ENCODE measurements at regions not wholly inside any gene's neighbourhood (a gene's known extent, or its start where the extent isn't known, plus 50 kb on each side); places are given as distances from the start of the nearest gene placed in this dataset.
"Not testable (repeated sequence)": the region's sequence is repeated elsewhere in the genome, so short reads cannot be mapped to it uniquely, and the experiment has no call there.

DNA sequence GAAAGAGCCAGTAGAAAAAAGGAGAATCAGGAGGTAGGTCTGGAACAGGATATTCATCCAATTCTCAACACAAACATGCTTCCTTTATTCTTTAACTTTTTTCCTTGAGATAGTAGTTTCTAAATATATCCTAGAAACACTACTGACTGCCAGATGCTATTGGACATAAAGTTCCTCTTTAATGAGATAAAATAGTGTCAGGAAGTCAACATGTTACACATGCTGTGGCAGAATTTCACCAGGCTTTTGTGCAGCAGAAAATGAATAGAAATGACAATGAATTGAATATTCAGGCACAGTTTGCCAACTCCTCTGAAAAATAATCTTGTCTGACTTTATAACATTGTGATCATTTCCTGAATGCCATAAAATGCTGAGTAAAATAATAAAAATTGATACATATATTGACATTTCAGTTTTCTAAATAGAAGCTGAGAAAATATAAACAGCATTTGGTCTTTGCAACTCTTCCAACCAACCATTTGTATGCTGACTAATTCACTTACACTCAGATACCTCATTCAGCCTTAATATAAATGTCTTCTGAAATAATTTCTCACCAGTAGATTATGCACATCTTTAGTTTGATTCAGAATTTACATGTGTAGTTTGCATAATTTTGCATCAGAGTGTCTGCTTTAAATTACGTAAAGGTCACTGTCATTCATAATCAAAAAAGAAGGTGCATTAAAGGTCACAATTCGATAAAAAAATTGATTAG lies 486.1 kb upstream of the ADGRL2 start:
- no peak for DNase-seq

DNA sequence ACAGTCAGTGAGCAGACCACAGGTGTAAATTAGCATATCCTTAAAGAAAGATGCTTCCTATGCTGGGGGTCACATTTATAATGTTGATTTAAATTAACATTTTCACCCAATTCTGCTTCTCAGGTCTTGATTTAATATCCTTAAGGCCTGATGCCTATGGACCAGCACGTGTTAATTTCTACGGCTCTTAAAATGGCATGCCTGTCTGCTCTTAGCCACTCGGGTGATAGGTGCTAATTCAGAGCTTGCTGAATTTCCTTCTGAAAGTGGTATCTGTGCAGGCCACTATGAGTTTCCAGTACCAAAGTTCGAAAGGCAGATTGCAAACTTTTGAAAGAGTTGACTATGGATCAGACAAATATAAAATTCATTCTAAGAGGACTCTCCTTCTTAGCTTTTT lies 487.4 kb upstream of the ADGRL2 start:
- DNase-seq = no peak

DNA sequence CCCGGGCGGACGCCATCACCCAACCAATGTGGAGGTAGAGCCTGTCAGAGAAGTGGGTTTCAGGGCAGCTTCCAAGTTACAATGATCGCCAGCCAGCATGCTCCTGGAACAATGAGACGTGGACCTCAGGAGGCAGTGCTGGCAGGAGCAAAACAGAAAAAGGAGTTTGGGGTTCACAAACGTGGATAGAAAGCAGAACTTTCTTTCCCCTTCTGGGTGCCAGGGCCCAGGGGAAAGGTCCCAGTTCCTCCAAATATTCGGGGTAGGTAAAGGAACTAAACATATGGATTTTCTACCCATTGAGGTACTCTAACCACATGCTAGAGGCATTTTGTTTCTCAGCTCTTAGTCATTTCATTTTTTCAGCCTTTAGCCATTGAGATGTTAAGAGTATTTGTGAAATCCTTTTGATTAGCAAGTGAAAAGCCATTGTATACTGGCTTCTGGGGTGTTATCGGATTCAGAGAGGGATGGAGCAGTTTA lies 488.4 kb upstream of the ADGRL2 start:
- no peak for DNase-seq

DNA sequence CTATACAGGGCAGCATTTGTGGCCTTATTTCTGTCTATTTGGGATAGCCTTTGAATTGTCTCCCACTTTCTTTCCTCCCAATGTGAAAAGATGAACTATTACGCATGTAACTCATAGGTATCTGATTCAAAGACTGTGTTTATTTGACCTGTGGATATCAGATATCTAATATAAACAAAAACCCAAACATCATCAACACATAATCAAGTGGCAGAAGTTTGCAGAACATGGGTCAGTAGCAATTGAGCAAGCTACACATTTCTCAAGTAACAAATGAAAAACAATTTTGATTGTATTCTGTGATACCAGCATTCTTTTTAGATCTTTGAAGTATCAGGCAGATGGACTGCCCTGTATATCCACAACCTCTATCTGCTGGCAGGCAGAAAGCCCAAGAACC lies 490.5 kb upstream of the ADGRL2 start:
- DNase-seq = no peak

DNA sequence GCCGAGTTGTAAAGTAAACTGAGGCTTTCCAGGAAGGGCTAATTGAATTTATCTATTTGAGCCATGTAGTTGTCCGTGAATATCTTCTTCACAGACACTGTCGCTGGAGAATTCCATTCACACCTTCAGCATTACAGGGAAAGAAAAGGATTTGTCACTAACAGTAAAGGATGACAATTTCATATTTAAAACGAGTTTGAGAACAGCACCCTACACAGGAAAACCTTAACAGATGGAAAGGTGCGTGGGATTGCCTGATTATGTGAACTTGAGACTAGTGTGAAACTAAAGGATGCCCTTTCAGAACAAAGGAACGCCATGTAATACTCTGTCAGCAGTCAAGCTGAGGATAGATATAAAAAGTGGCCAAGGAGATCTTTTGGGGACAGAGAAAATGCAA lies 492.5 kb upstream of the ADGRL2 start:
- no peak for DNase-seq

DNA sequence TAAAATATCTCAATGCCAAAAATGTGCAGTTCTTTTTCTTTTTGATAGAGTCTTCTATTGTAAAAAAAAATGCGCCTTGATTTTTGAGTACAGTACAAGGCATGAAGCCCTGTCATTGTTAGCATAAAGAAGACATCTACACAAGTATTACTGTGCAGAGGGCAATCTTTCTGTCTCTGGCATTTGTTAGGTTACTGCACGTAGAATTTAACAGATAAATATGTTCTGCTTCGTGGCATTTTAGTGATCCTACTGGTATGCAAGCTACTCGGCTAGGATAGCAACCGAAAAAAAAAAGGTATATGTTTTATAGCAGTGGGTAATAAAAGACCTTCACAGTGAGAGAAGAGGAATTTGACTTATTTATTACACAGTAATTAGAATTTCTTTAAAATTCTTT lies 492.9 kb upstream of the ADGRL2 start:
- DNase-seq = no peak

DNA sequence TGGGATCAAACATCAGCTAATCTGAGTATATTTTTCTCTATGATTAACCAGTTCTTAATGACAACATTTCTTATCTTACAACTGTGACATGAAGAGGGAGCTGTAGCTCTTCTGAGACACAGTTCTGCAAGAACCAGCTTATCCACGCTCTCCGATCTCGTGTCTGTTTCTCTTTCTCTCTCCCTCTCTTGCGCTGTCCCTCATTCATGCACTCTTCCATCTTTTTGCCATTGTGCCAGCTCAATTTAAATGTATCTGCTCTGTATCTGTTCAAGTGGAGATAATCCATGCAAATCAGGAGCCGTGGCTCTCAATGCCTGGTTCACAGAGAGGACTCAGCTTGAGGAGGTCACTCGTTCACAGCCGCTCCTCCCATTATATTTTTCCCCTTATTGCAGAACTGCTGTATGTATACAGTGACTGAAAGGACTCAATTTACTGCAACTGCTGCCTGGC lies 494.7 kb upstream of the ADGRL2 start:
- DNase-seq = peak; percentile 19

DNA sequence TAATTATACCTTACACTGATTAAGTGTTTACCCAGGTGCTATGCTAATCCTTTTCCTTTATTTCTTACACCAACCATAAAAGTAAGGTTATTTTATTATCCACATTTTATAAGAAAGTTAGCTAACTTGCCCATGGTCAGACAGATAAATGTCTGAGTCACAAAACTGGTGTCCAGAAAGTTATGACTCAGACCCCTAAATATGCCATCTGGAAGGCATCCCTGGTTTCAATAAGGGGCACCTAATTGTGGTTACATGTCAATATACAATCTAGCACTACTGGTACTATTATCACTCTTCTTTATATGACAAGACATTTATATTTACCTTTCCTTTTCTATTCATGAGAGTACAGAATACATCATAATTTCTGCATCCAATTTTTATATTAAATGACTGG lies 496.5 kb upstream of the ADGRL2 start:
- DNase-seq = no peak

DNA sequence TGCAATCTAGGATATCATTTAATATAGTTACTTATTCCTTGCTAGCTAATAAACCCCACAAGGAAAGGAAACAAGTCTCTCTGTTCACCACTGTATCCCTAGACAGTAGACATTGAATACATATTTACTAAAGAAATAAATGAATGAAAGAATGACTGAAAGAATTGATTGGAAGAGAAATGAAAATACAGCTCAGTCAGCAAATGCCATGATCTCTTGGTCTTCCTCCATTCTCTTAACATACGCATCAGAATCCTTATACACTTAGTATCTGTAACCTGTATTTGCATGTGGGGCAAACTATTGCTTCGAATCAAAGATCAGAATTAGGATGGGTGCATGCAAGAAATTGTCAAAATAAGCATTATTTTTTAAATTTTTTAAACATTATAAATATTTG lies 500.8 kb upstream of the ADGRL2 start:
- DNase-seq = no peak

DNA sequence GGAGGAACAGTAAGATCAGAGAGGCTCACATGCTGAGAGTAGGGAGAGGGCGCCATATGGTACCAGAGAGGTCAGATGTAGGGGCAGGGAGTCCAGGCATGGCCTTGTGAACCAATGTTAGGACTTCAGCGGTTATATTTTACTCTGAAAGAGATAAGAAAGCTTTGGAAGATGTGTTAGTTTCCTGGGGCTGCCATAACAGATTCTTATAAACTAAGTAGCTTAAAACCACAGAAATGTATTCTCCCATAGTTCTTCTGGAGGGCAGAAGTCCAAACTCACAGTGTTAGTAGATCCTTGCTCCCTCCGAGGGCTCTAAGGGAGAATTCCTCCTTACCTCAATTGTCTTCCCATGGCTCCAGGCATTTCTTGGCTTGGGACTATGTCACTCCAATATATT lies 502.5 kb upstream of the ADGRL2 start:
- DNase-seq = no peak

DNA sequence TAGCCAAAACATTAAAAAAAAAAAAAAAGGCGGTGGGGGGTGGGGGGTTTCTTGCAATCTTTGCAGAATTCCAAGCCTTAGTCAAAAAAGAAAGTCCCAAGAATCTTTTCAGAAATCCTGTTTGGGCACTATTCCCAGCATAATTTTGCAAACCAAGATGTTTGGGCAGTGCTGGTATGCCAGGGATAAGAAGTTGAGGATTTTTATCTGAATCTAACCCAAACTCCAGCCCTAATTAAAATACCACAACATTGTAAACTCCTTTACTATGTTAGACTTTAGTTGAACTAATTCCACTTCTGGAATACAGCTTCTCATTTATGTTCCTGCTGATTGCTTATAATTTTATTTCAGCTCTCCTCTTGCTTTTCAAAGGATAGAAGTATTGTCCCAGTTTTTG lies 504.1 kb upstream of the ADGRL2 start:
- DNase-seq = no peak

DNA sequence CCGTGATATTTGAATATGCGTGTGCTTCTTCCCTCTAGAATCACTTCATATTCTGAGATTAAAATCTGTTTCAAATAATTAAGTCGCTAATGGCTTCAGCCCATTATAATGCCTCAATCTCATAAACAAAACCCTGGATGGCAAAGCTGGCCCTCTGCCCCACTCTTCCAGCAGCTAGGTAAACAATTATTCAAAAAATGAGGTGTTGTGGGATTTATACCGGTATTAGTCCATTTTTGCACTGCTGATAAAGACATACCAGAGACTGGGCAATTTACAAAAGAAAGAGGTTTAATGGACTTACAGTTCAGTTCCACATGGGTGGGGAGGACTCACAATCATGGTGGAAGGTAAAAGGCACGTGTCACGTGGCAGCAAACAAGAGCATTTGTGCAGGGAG lies 510.4 kb upstream of the ADGRL2 start:
- DNase-seq = no peak

DNA sequence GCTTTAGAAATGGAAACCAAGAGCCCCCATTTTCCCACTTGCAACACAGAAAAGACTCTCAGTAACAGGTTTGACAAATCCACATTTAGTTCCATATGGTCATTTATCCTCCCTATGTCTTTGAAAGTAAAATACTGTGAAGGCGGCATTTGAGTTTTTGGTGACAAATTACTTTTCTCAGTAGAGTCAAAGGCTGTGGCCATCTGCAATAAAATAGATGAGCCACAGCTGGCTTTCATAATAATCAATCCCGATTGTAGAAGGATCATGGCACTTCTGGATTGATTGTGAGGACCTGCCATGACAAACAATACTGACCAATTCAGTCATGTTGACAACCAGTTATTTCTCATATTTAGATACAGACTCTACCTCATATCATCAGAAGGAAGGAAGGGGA lies 512.0 kb upstream of the ADGRL2 start:
- no peak for DNase-seq

DNA sequence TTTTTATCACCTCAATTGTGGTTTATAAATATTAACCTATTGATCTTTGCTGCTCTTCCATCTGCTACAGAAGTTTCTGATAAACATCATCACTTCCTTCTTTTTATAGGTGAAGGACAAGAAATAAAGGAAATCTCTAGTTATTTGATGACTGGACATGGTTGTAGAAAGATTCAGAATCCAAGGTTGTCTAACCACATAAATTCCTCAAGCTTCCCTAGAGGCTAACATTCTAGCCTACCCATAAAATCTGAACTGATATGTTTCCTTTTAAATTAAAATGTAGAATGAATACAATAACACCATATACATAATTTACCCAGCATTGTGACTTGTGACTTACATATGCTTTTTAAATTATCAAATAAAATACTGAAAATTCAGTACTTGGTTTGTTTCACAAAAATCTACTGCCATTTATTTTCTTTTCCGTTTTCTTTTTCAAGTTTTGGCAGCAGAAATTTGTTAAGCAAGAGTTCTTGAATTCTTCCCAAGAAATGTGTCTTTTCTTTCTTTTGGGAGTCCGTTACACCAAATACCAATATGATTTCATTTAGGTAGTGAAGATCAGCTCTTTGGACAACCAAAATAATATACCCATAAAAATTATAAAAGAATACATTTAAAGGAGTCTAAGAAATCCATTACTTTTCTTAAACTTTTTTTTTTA lies 513.2 kb upstream of the ADGRL2 start:
- DNase-seq = no peak

DNA sequence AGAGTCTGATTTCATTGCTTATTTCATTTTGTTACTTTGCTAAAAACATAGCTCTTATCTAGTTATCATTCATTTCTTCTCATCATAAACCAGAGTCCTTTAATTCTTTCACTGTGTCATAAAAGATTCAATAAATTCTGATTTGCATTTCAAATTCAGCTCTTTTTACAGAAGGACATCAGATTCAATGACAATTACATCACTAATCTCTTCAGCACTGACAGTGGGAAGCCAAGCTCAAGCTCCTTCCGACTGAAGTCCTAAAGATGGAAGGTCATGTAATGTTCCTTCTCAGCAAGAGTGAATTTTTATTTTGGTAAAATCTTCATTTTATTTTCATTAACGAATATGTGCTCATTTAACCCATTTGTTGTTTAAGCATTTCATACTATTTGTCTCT lies 530.7 kb upstream of the ADGRL2 start:
- DNase-seq = no peak

DNA sequence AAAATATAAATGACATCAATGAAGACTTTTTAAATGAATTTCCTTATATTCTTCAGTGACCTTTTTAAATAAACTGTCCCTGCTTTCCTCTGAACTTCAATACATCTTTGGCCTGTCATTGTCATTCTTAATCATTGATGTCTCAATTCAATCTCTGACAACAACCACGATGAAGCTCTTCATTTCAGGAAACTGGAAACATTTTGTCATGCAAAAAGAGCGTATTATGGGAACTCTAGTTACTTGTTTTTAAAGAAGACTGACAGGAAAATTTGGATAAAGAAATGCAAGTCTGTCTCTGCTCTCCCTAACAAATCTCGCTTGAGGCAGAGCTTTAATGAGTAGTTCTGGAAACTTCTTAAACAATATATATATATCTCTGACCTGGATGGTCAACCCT lies 535.8 kb upstream of the ADGRL2 start:
- no peak for DNase-seq

DNA sequence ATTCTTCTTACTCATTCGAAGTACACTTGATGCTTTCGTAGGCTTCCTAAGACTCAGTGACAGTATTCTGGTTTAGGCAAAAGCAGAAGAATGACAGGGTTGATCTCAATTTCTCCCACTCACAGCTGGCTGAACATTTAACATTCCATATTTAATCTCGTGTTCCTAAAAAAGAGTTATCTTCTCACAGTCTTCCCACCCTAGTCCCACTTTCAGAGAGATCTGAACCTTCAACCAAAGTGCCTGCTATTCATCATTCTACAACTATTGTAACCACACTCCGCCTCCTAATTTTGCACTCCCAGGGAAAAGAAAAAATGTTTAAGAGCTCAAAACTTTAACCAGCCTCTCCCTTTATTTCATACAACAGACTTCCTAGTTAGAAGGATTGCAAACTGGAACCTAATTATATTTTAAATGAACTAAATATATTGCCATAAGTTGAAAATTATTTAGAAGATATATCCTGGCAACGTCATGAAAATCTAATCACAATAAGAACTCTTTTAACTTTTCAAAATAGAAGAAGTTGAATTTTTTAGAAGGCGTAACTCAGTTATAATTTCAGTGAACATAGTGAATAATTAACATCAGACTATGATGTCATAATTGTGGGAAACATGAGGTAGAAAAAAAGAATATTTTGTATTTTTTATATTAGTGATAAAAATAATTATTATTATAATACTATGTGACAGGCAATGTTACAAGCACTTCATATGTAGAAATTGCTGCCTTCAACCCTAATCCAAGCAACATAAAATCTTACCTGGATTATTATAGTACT lies 540.9 kb upstream of the ADGRL2 start:
- DNase-seq = no peak

DNA sequence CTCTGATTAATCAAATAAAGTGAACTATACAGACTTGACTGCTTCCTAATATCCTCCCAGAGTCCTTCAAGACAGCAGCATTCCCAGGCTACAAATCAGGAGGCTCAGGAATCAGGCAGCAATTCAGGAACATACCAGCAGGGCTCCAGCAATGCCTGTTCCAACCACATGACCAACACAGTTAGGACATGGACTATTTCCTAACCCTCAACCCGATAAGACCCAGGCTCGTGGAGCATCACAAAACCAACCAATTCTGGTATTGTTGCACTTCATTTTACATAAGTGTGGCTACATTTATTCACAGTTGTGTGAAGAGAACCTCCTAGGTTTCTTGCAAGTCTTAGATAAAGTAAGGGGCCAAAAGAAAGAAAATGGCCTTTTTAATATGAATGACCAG lies 546.2 kb upstream of the ADGRL2 start:
- DNase-seq = no peak

DNA sequence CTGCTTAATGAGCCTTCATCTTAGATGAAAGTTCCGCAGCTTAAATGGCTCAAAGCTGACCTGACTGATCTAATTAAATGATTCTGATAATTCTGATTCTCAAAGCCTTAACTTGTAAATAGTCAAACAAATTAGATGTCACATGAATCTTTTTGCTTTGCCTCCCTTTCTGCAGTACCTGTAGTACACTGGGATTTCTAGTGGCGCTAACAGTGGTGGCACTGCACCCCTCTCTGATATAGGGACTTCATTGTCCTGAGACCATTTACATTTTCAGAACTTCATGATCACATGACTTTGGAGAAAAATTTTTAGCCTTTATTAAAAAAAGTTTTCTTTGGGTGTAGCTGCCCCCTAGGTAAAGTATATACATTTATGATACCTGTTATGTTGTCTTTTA lies 546.7 kb upstream of the ADGRL2 start:
- no peak for DNase-seq

DNA sequence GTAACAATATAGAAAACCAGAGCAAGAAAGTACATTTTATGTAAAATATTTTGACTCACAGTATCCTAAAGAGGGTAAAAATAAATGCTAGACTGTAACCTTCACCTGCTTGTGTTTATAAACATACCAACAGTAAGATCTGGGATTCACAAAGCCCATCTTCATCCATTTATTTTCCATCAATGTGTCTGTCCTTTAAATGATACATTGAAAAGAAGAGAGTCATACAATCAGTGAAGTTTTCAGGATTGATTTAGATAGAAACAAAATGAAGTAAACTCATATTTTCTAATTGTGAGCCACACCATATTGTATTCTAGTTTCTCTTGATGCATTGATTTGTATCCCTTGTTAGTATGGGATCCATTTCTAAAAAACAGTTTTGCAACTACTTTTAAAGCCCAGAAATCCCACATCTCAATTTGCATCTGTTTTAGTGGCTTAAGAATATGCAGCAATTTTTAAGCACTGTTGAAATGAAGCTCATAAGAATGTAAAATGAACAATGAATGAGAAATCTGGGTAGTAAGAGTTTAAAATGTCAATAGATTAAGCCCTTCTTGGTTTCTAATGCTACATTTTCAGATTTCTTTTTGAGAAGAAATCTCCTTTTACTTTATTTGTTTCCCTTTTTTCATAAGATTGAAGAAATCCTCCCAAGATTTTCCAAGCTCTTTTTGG lies 548.1 kb upstream of the ADGRL2 start:
- DNase-seq = no peak

DNA sequence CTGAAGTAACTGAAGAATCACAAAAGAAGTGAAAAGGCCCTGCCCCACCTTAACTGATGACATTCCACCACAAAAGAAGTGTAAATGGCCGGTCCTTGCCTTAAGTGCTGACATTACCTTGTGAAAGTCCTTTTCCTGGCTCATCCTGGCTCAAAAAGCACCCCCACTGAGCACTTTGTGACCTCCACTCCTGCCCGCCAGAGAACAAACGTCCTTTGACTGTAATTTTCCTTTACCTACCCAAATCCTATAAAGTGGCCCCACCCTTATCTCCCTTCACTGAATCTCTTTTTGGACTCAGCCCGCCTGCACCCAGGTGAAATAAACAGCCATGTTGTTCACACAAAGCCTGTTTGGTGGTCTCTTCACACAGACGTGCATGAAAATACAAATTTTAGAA lies 549.9 kb upstream of the ADGRL2 start:
- not testable (repeated sequence) for DNase-seq

DNA sequence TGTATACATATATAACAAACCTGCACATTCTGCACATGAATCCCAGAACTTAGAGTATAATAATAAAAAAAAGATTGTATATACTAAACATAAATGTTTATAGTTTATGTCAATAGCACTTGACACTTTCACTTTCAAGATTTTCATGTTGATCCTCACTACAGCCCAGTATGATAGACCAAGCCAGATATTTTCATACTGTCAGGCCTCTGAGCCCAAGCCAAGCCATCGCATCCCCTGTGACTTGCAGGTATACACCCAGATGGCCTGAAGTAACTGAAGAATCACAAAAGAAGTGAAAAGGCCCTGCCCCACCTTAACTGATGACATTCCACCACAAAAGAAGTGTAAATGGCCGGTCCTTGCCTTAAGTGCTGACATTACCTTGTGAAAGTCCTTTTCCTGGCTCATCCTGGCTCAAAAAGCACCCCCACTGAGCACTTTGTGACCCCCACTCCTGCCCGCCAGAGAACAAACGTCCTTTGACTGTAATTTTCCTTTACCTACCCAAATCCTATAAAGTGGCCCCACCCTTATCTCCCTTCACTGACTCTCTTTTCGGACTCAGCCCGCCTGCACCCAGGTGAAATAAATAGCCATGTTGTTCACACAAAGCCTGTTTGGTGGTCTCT lies 555.5 kb upstream of the ADGRL2 start:
- not testable (repeated sequence) for DNase-seq

DNA sequence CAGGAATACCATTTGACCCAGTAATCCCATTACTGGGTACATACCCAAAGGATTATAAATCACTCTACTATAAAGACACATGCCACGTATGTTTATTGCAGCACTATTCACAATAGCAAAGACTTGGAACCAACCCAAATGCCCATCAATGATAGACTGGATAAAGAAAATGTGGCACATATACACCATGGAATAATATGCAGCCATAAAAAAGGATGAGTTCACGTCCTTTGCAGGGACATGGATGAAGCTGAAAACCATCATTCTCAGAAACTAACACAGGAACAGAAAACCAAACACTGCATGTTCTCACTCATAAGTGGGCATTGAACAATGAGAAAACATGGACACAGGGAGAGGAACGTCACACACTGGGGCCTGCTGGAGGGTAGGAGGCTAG lies 556.1 kb upstream of the ADGRL2 start:
- not testable (repeated sequence) for DNase-seq
